ENCODE measurements at regions not wholly inside any gene's neighbourhood (a gene's known extent, or its start where the extent isn't known, plus 50 kb on each side); places are given as distances from the start of the nearest gene placed in this dataset.

GRCh38 chr9:99490729-99491128, 268.6 kb downstream of the SEC61B start:
- TF ChIP-seq CTCF (IDR thresholded peaks at IDR 0.05) (no peak), TAF1 (IDR thresholded peaks at IDR 0.05; ENCODE audit: borderline replicate concordance, low read depth, low read length) (no peak), FOXM1 (IDR thresholded peaks at IDR 0.05; ENCODE audit: low read depth) (no peak), MXI1 (IDR thresholded peaks at IDR 0.05; ENCODE audit: low read depth, low read length) (no peak), ZBTB33 (IDR thresholded peaks at IDR 0.05; ENCODE audit: borderline replicate concordance, low read depth) (no peak), NFIC (IDR thresholded peaks at IDR 0.05; ENCODE audit: borderline replicate concordance) (no peak)
